HG02840 (cell line): ENCODE measurements at regions not wholly inside any gene's neighbourhood (a gene's known extent, or its start where the extent isn't known, plus 50 kb on each side); places are given as distances from the start of the nearest gene placed in this dataset.

Experiments
- ATAC-seq: cut with Tn5 transposase; IDR thresholded peaks from one replicate; pipeline ENCODE4 v1.9.1; 2021; ENCODE audit warnings: mild to moderate bottlenecking, moderate library complexity, moderate number of reproducible peaks; ENCODE audit not compliant: unreplicated experiment, low FRiP score

DNA sequence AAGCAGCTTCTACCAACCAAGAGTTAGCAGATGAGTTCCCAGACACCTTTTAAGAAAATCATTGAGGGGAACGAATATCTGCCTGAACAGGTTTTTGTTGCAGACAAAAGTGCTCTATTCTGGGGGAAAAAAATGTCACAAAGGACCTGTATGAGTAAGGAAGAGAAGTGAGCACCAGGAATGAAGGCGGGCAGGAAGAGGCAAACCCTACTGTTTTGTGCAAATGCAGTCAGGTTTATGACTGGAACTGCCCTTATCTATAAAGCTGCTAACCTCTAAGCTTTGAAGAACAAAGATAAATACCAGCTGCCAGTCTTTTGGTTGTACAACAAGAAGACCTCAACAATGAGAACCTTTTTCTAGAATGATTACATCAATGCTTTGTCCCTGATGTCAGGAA, 292.4 kb upstream of the SP4 start:
- ATAC-seq: no peak

GRCh38 chr7:21137640-21138039, 290.2 kb upstream of the SP4 start:
- ATAC-seq: no peak

DNA sequence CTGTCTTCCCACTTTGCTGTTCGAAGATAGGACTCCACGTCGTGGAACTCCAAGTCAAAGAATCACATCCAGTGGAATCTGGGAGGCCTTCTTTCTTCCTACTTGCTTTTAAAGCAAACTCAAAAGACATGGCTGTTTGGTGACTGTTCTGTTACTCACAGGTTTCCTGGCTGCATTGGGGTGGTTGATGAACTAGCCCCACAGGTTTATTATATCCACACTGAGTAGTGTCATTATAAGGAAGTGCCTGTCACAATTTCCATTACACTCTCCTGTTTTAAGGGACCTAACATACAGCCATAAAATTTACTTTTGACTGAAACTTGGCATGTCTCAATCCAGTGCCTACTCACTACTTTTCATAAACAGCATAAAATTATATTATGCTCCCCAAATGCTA, 287.3 kb upstream of the SP4 start:
- ATAC-seq: no peak

GRCh38 chr7:21141476-21141875, 286.4 kb upstream of the SP4 start:
- ATAC-seq: no peak

DNA sequence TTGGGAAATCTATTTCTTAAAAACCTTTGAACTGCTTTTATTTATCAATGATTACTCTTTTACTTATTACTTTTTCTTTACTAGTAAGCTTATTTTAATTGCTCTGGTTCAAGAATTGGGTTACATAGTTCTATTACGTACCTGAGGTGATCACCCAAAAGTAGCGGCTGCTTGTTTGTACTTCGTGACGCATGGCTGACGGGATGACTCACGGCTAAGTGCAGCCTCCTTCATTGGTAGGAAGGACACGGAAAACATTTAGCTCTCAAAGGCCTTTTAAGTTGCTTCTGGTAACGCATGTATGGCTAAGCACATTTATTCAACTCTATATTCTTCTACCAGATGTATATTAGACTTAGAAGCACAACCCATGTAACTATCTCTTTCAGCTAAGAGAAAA, 285.8 kb upstream of the SP4 start:
- ATAC-seq: no peak

DNA sequence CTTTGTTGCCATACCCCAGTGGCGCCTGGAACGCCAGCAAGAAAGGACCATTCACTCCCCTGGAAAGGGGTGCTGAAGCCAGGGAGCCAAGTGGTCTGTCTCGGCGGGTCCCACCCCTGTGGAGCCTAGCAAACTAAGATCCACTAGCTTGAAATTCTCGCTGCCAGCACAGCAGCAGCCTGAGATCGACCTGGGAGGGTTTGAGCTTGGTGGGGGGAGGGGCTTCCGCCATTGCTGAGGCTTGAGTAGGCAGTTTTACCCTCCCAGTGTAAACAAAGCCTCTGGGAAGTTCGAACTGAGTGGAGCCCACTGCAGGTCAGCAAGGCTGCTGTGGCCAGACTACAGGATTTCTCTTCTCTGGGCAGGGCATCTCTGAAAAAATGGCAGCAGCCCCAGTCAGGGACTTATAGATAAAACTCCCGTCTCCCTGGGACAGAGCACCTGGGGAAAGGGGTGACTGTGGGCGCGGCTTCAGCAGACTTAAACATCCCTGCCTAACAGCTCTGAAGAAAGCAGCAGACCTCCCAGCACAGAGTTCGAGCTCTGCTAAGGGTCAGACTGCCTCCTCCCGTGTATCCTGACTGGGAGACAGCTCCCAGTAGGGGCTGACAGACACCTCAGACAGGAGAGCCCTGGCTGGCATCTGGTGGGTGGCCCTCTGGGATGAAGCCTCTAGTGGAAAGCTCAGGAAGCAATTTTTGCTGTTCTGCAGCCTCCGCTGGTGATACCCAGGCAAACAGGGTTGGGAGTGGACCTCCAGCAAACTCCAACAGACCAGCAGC, 281.1 kb upstream of the SP4 start:
- no peak for ATAC-seq

- no peak for ATAC-seq
These were observed 278.1 kb upstream of the SP4 start for GRCh38 chr7:21149809-21150208.

- no peak for ATAC-seq
These were observed 273.3 kb upstream of the SP4 start for GRCh38 chr7:21154614-21155013.

DNA sequence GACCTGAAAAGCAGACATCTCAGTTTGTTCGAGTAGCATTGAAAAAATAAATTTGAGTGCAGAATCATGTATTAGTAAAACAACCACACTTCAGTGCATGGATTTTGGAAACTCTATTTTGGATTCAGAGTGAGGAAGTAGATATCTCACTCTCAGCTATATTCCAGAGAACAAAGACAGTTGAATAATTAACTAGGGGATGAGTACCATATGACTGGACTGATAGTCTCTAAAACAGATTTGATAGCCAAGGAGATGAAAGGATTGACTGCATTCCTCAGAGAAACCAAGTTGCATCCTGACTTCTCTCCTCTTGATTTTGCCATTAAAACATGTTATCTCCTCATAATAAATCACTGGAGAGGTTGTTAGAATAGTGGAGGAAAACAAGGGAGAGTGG, 268.4 kb upstream of the SP4 start:
- ATAC-seq: no peak

GRCh38 chr7:21160401-21160800, 267.5 kb upstream of the SP4 start:
- no peak for ATAC-seq

- ATAC-seq: no peak
These were observed 259.9 kb upstream of the SP4 start for GRCh38 chr7:21167942-21168341.

DNA sequence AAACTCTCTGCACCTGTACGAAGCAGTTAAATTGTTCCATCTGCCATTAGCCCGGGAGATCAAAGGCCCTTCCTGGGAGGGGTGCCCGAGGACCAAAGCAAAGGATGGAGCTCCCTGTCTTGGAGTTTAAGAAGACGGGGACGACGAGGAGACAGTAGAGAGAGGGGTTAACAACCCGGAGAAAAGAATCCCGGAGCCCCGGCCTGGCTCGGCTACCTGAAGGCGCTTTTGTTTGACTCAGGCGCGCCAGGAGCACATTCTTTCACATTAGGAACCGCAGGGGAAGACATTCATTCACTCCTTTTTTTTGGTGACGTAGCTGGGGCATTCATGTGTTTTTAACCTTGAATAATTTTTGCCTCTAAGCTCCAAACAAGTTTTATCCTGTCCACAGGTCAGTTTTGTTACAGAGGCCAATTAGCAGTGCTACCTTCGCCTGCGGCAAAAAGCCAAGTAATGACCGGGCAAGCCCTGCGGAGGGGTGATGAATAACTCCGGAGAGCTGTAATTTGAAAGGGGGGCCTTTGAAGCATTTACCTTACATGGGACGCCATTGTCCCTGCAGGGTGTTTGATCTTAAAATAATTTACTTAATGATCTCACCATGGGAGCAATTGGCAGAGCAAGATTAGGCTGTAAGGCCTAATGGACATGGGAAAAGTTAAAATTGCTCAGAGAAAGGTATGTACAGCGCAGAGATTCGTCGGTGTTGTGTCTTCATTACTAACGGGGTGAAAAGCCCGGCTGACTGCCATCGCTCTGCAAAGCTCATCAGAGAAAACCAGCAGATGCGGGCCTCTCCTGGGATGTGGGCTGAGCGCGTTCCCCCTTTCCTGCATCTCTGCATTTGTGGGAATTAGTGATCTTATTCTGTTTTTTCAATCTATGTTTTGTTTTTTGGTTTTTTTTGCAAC, 258.0 kb upstream of the SP4 start:
- ATAC-seq: no peak

- ATAC-seq: no peak
These were observed 255.1 kb upstream of the SP4 start for GRCh38 chr7:21172800-21173199.

- no peak for ATAC-seq
These were observed 254.4 kb upstream of the SP4 start for GRCh38 chr7:21173436-21173835.

DNA sequence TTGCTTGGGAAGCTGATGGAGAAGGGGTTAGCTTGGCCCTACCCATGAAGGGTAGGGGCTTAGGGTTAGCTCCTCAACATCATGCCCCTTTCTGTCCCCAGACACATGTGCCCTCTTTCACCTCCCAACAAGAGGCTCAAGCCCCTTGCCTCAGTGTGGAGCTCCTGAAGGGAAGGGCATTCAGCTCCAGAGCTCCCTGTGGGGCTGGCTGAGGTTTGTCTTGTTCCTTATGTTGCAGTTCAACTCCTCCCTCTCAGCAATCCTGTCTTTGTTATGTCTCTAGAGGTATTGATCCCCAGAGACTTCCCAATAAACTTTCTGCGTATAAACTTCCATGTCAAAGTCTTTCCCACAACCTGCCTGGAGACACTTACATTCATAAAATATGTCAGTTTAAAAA, 252.2 kb upstream of the SP4 start:
- ATAC-seq: no peak

DNA sequence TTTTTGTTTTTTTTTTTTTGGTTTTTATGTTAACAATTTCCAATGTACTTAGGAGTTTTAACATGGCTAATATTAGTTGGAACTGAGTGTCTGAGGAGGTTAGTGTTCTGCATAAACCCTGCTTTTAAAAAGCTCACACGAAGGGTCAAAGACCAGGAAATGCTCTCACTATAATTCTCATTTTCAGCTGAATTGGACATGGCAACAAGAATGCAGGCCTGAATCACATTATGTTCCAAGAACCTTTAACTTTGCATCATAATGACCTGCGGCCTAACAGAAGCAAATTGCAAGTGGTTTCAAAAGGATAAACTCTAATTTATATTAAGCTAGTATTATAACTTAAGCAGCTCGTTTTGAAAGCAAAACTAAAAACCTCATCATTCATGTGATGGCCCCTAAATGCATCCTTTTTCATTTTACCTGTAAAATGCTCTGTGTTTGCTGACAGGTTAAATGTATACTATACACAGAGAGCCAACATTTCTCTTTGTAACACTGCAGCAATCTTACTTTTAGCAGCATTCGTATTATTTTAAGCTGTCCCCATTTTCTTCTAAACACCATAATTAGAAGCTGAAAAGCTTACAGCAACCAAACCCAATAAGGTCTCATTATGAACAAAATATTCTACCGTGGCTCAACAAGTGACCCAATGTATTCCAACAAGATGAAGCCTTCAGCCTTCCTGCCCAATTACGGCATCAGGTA, 242.8 kb upstream of the SP4 start:
- no peak for ATAC-seq

- ATAC-seq: no peak
These were observed 242.1 kb upstream of the SP4 start for GRCh38 chr7:21185653-21186265.

DNA sequence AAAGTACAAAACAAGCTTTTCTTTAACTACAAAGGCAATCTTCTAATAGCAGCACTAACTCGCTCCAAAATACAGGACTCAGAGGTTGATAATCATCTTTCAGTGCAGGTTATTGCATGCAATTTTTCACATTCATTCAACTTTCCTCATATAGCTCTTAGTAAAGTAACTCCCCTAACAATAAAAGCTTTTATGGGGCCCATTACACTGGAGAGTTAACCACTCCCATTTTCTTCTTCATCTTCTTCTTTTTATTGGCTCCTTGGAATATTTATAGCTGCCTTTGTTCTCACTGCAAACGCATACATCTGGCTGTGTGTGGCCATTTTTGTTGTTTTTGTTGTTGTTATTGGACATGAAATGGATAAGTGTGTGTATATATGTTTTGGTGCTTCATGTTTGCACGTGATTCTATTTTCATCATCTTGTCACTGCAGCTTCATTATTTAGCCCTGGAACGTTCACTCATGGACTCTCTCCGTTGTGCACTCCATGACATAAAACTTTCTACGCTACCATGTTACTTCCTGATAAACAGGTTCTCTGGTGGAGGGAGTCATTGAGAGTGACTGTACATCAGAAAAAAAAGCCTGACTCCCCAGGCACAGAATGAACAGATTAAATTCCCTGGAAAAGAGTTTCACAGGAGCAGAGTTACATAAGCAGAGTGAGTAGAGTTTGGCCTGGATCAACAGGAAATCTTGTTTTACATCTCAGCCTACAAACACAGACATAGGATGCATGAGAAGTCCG, 236.4 kb upstream of the SP4 start:
- ATAC-seq: no peak

GRCh38 chr7:21192657-21193056, 235.2 kb upstream of the SP4 start:
- no peak for ATAC-seq

GRCh38 chr7:21193895-21194294, 234.0 kb upstream of the SP4 start:
- no peak for ATAC-seq
